HepG2 (cell line): ENCODE measurements at regions not wholly inside any gene's neighbourhood (a gene's known extent, or its start where the extent isn't known, plus 50 kb on each side); places are given as distances from the start of the nearest gene placed in this dataset.

Experiments
- ATAC-seq: fragments of 200-7000 bp; cut with Tn5 transposase; 3 replicates; pipeline ENCODE4 v1.9.1; 2020; ENCODE audit warnings: mild to moderate bottlenecking, moderate library complexity
- BruUV-seq: library from RNA; stranded (reverse); fragments of 400-500 nt; replicated peaks from 2 replicates; lab custom pipeline; 2021; lab: Mats Ljungman, UMichigan
- CTCF ChIA-PET: fragments of 300-600 bp; formaldehyde crosslinking; extraction: SDS; loops from one replicate; lab custom pipeline; 2021; ENCODE audit warnings: low total read pairs, inconsistent platforms, low intra/inter-chr PET ratio; lab: Yijun Ruan, JAX
- POLR2A ChIA-PET: fragments of 350-600 bp; sonication (Branson Sonifier 250); formaldehyde crosslinking; loops from one replicate; lab custom pipeline; 2020; ENCODE audit warnings: antibody characterized with exemption, inconsistent platforms; lab: Yijun Ruan, JAX
- DNase-seq: peaks from one replicate; pipeline ENCODE4 v3.0.0-alpha.2; 2015; ENCODE audit warnings: low spot score
- FAIRE-seq: peaks from 3 replicates; lab custom pipeline; 2011; peaks lifted over from hg19 to GRCh38; lab: Jason Lieb, UNC
- H2AFZ ChIP-seq: one replicate; pipeline ENCODE4 v1.6.1; 2011; ENCODE audit warnings: low read length, inconsistent platforms
- H3K27ac ChIP-seq: fragments of 300-600 bp; 3 replicates; pipeline ENCODE4 v1.8.0; 2011; ENCODE audit warnings: mixed run types, mild to moderate bottlenecking, mixed read lengths, low read length, inconsistent platforms; ENCODE audit not compliant: insufficient read depth; ENCODE audit errors: extremely low read length
- H3K27me3 ChIP-seq, 2 experiments: fragments of 200-600 bp in 1 of 2; 2 replicates in 1 of 2; 3 replicates in 1 of 2; pipeline versions ENCODE4 v1.6.0 to v1.8.0; 2011; ENCODE audit warnings: low read length in 2 of 2, mild to moderate bottlenecking in 2 of 2, moderate library complexity in 2 of 2, inconsistent platforms in 1 of 2; ENCODE audit not compliant: insufficient read depth in 2 of 2, control insufficient read depth in 1 of 2
- H3K36me3 ChIP-seq, 2 experiments: fragments of 200-600 bp in 1 of 2; replicated peaks in 1 of 2; 2 replicates in 1 of 2; 3 replicates in 1 of 2; pipeline versions ENCODE4 v1.5.1 to v1.8.0; 2011; ENCODE audit warnings: low read length in 2 of 2, inconsistent platforms in 1 of 2; ENCODE audit not compliant: insufficient read depth in 2 of 2, control insufficient read depth in 1 of 2
- H3K4me1 ChIP-seq: 2 replicates; pipeline ENCODE4 v1.5.1; 2012; ENCODE audit warnings: low read length, inconsistent platforms; ENCODE audit not compliant: insufficient read depth
- H3K4me2 ChIP-seq: 2 replicates; pipeline ENCODE4 v1.6.0; 2011; ENCODE audit warnings: low read depth, low read length, inconsistent platforms
- H3K4me3 ChIP-seq, 3 experiments: fragments of 200-600 bp in 1 of 3; sonication (generic), shearing (Covaris generic) in 1 of 3; replicated peaks in 1 of 3; 2 replicates each; pipeline ENCODE4 v1.5.1; 2011 to 2016; ENCODE audit warnings: low read length in 3 of 3, inconsistent platforms in 2 of 3, low read depth in 2 of 3, mild to moderate bottlenecking in 2 of 3, control low read depth in 1 of 3, mixed read lengths in 1 of 3; ENCODE audit not compliant: insufficient read depth in 1 of 3
- H3K79me2 ChIP-seq: one replicate; pipeline ENCODE4 v1.6.1; 2011; ENCODE audit warnings: low read length, inconsistent platforms; ENCODE audit not compliant: insufficient read depth
- H3K9ac ChIP-seq: 2 replicates; pipeline ENCODE4 v1.6.0; 2011; ENCODE audit warnings: mild to moderate bottlenecking, low read depth, low read length, inconsistent platforms; ENCODE audit not compliant: insufficient read depth
- H3K9me3 ChIP-seq: 2 replicates; pipeline ENCODE4 v1.5.1; 2012; ENCODE audit warnings: mild to moderate bottlenecking, low read length
- H4K20me1 ChIP-seq: 2 replicates; pipeline ENCODE4 v1.6.0; 2011; ENCODE audit warnings: inconsistent platforms, mild to moderate bottlenecking, low read length, moderate library complexity; ENCODE audit not compliant: insufficient read depth
- AGO1 ChIP-seq: fragments of 200-400 bp; formaldehyde crosslinking; IDR thresholded peaks from 2 replicates; pipeline ENCODE4 v1.6.1; 2017; ENCODE audit warnings: mild to moderate bottlenecking, low read depth, low read length, moderate library complexity; ENCODE audit not compliant: poor library complexity, severe bottlenecking
- BORCS8-MEF2B ChIP-seq: sonication (generic); formaldehyde crosslinking; IDR thresholded peaks from 2 replicates; pipeline ENCODE4 v1.8.0; 2022; ENCODE audit warnings: mild to moderate bottlenecking, missing genetic modification reagents
- CREBL2 ChIP-seq: sonication (generic); formaldehyde crosslinking; IDR thresholded peaks from 2 replicates; pipeline ENCODE4 v1.8.1; 2023; ENCODE audit warnings: missing genetic modification reagents, mild to moderate bottlenecking, borderline replicate concordance
- HHEX ChIP-seq: IDR thresholded peaks from 2 replicates; pipeline ENCODE4 v1.6.1; 2016; ENCODE audit warnings: control low read depth
- HMG20B ChIP-seq: conservative IDR thresholded peaks from 2 replicates; pipeline ENCODE4 v1.6.1; 2016; ENCODE audit warnings: missing genetic modification reagents, missing compliant biosample characterization
- NFE2 ChIP-seq: sonication (generic); formaldehyde crosslinking; IDR thresholded peaks from 2 replicates; pipeline ENCODE4 v1.4.0; 2020; ENCODE audit warnings: missing genetic modification reagents
- NONO ChIP-seq, 2 experiments: fragments of 450-650 bp in 1 of 2; sonication (generic) in 1 of 2; formaldehyde crosslinking in 1 of 2; IDR thresholded peaks in 1 of 2; conservative IDR thresholded peaks in 1 of 2; 2 replicates each; pipeline versions ENCODE4 v1.6.1 to v1.8.0; 2017 to 2022; ENCODE audit warnings: mild to moderate bottlenecking in 1 of 2, missing genetic modification reagents in 1 of 2, moderate library complexity in 1 of 2
- PHB2 ChIP-seq: fragments of 450-650 bp; IDR thresholded peaks from 2 replicates; pipeline ENCODE4 v1.6.1; 2018; ENCODE audit not compliant: partially characterized antibody
- PRPF4 ChIP-seq: fragments of 200-400 bp; formaldehyde crosslinking; IDR thresholded peaks from 2 replicates; pipeline ENCODE4 v1.6.1; 2016; ENCODE audit warnings: low read length, low read depth; ENCODE audit not compliant: poor library complexity, severe bottlenecking
- SRF ChIP-seq: IDR thresholded peaks from 2 replicates; pipeline ENCODE4 v1.6.1; 2011; ENCODE audit warnings: mild to moderate bottlenecking, low read depth, low read length, moderate library complexity
- TEAD3 ChIP-seq: optimal IDR thresholded peaks from 2 replicates; pipeline ENCODE3; 2016; ENCODE audit warnings: borderline replicate concordance
- XBP1 ChIP-seq: sonication (generic); formaldehyde crosslinking; IDR thresholded peaks from 2 replicates; pipeline ENCODE4 v1.5.0; 2020; ENCODE audit warnings: missing genetic modification reagents
- ZNF333 ChIP-seq: sonication (generic); formaldehyde crosslinking; IDR thresholded peaks from 2 replicates; pipeline ENCODE4 v1.4.0; 2020; ENCODE audit warnings: mild to moderate bottlenecking, missing genetic modification reagents, borderline replicate concordance
- ZNF850 ChIP-seq: sonication (generic); formaldehyde crosslinking; conservative IDR thresholded peaks from 2 replicates; pipeline ENCODE4 v1.9.0; 2021; ENCODE audit warnings: mild to moderate bottlenecking, missing genetic modification reagents
- ZNF878 ChIP-seq: sonication (generic); formaldehyde crosslinking; IDR thresholded peaks from 2 replicates; pipeline ENCODE4 v1.8.1; 2023; ENCODE audit warnings: mild to moderate bottlenecking, missing genetic modification reagents, moderate library complexity
- WGBS: methylation state at CpG from one replicate; pipeline ENCODE4 v1.1.6; 2017; ENCODE audit warnings: low lambda C conversion rate; 5-methylcytosine and 5-hydroxymethylcytosine counted together
- in situ Hi-C: cut with HindIII; loops from 2 replicates; pipeline ENCODE4 v1.10.0; 2017; ENCODE audit warnings: low pct_unique_long_range_greater_than_20kb; ENCODE audit not compliant: extremely low pct_ligation_motif_present
- intact Hi-C: fragments of 100-400 bp; cut with micrococcal nuclease; formaldehyde crosslinking; loops from one replicate; pipeline ENCODE4 v1.10.0; 2022; ENCODE audit not compliant: unreplicated experiment
- TF ChIP-seq, protein P1 (sequence below): sonication (generic); formaldehyde crosslinking; IDR thresholded peaks from 2 replicates; pipeline ENCODE4 v1.8.0; 2023; ENCODE audit warnings: mild to moderate bottlenecking, missing genetic modification reagents

DNA sequence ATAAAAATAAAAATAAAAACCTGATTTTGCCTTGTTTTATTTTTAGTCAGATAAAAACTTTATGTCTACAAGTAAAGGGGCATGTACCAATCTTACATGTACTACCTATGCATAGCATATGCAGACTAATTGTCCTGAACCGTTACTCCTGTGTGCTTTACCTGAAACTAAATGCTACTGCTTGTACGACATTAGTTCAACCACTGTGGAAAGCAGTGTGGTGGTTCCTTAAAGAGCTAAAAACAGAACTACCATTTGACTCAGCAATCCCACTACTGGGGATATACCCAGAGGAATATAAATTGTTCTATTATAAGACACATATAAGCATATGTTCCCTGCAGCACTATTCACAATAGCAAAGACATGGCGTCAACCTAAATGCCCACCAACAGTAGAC is 426.0 kb upstream of the PMFBP1 start:
- TF ChIP-seq AGO1 (no peak), HMG20B (CRISPR knock-in tag) (no peak), XBP1 (no peak), PHB2 (no peak), CREBL2 (no peak), PRPF4 (no peak), NONO (IDR thresholded peaks at IDR 0.05) (no peak), NONO (CRISPR knock-in tag; conservative IDR thresholded peaks at IDR 0.05) (no peak), NFE2 (CRISPR knock-in tag) (no peak), TEAD3 (CRISPR knock-in tag) (no peak)
- no peak for FAIRE-seq
- Histone ChIP-seq H3K79me2 (no peaks in the 10 kb centered on the region), H3K4me3 (no peak overlapping the region), H4K20me1 (no peaks in the 10 kb centered on the region), H2AFZ (no peak overlapping the region), H3K27me3 (no peaks in the 10 kb centered on the region), H3K9me3 (no peaks in the 10 kb centered on the region), H3K4me1 (no peaks in the 10 kb centered on the region), H3K4me2 (no peak overlapping the region), H3K36me3 (no peaks in the 10 kb centered on the region), H3K27ac (no peak overlapping the region), H3K9ac (no peak overlapping the region)
- no peak for ATAC-seq
- intact Hi-C loops, result no loop called here
- ChIA-PET CTCF (no interaction called here), POLR2A (no interaction called here)
- BruUV-seq, result no TSS peak
- in situ Hi-C loops, result no loop called here
- DNase-seq, result no peak
- WGBS, result 98% methylated on average over 3 of the region's 3 CpGs

DNA sequence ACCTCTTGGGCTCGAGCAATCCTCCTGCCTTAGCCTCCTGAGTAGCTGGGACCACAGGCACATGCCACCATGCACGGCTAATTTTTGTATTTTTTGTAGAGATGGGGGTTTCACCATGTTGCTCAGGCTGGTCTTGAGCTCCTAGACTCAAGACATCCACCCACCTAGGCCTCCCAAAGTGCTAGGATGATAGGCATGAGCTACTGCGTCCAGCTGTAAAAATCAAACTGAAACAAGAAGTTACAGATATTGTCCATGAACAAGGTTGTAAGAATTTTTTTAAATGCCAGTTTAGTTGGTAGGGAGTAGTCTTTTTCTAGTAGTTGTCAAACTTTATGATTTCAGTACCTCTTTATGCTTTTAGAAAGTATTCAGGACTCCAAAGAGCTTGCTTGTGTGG is 424.4 kb upstream of the PMFBP1 start:
- in situ Hi-C loops (no loop called here), intact Hi-C loops (no loop called here)
- DNase-seq, result no peak
- no peak overlapping the region for H3K9ac ChIP-seq
- CTCF ChIA-PET, result no interaction called here
- H3K36me3 ChIP-seq, result no peaks in the 10 kb centered on the region
- H3K27me3 ChIP-seq, result no peaks in the 10 kb centered on the region
- TF ChIP-seq ZNF878 (CRISPR knock-in tag) (no peak), HHEX (CRISPR knock-in tag) (no peak), ZNF333 (CRISPR knock-in tag) (no peak), SRF (no peak), BORCS8-MEF2B (no peak), ZNF850 (CRISPR knock-in tag) (no peak)
- TF ChIP-seq, protein P1, sequence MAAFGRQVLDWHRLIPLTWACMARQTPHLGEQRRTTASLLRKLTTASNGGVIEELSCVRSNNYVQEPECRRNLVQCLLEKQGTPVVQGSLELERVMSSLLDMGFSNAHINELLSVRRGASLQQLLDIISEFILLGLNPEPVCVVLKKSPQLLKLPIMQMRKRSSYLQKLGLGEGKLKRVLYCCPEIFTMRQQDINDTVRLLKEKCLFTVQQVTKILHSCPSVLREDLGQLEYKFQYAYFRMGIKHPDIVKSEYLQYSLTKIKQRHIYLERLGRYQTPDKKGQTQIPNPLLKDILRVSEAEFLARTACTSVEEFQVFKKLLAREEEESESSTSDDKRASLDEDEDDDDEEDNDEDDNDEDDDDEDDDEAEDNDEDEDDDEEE, result no peak
- no peaks in the 10 kb centered on the region for H4K20me1 ChIP-seq
- ATAC-seq, result no peak
- no TSS peak for BruUV-seq
- H3K4me1 ChIP-seq, result no peaks in the 10 kb centered on the region
- POLR2A ChIA-PET, result no interaction called here
- no peaks in the 10 kb centered on the region for H3K9me3 ChIP-seq
- no peak for FAIRE-seq
- 95% methylated on average over 3 of the region's 3 CpGs for WGBS
- H2AFZ ChIP-seq, result no peak overlapping the region
- H3K4me2 ChIP-seq, result no peak overlapping the region
- H3K79me2 ChIP-seq, result no peaks in the 10 kb centered on the region
- H3K27ac ChIP-seq, result no peak overlapping the region
- H3K4me3 ChIP-seq, result no peak overlapping the region
